Fibroblast of villous mesenchyme (primary cell): ENCODE measurements at regions not wholly inside any gene's neighbourhood (a gene's known extent, or its start where the extent isn't known, plus 50 kb on each side); places are given as distances from the start of the nearest gene placed in this dataset.

Experiments
- DNase-seq: peaks from one replicate; pipeline ENCODE4 v3.0.0-alpha.2; 2010; ENCODE audit warnings: low read depth
- H3K4me3 ChIP-seq: 2 replicates; pipeline ENCODE4 v1.5.1; 2011; ENCODE audit warnings: low read depth, mild to moderate bottlenecking, low read length
- CTCF ChIP-seq: IDR thresholded peaks from 2 replicates; pipeline ENCODE4 v1.5.1; 2012; ENCODE audit warnings: low read depth, mild to moderate bottlenecking, low read length; ENCODE audit not compliant: insufficient read depth

- DNase-seq: no peak
- no peak for TF ChIP-seq CTCF
- H3K4me3 ChIP-seq: no peak overlapping the region
These were observed 1293.0 kb upstream of the TENM4 start for GRCh38 chr11:80733790-80734189.

GRCh38 chr11:80733361-80733760, 1292.5 kb upstream of the TENM4 start:
- no peak for DNase-seq
- H3K4me3 ChIP-seq: no peak overlapping the region
- no peak for TF ChIP-seq CTCF

GRCh38 chr11:80727315-80727714, 1286.5 kb upstream of the TENM4 start:
- TF ChIP-seq CTCF: peak; percentile 22
- H3K4me3 ChIP-seq: no peak overlapping the region
- DNase-seq: peak; percentile 4

- no peak overlapping the region for H3K4me3 ChIP-seq
These were observed 1285.4 kb upstream of the TENM4 start for GRCh38 chr11:80726236-80726635.

GRCh38 chr11:80724366-80724765, 1283.5 kb upstream of the TENM4 start:
- no peak for DNase-seq
- no peak for TF ChIP-seq CTCF
- H3K4me3 ChIP-seq: no peak overlapping the region

More at GRCh38 chr11:80726236-80726635, 1285.4 kb upstream of the TENM4 start:
- TF ChIP-seq CTCF: no peak
- DNase-seq: no peak

- H3K4me3 ChIP-seq: no peak overlapping the region
- DNase-seq: peak; percentile 11
- no peak for TF ChIP-seq CTCF
These were observed 1281.8 kb upstream of the TENM4 start for GRCh38 chr11:80722629-80723028.

- no peak overlapping the region for H3K4me3 ChIP-seq
- no peak for DNase-seq
- no peak for TF ChIP-seq CTCF
These were observed 1279.5 kb upstream of the TENM4 start for GRCh38 chr11:80720295-80720694.
